ENCODE measurements at regions not wholly inside any gene's neighbourhood (a gene's known extent, or its start where the extent isn't known, plus 50 kb on each side); places are given as distances from the start of the nearest gene placed in this dataset.

- peak; percentile 14 for DNase-seq (ENCODE audit: low spot score)
Observed at GRCh38 chrX:44470816-44471215, 71.8 kb downstream of the FUNDC1 start.

GRCh38 chrX:44462850-44463249, 79.8 kb downstream of the FUNDC1 start:
- DNase-seq (ENCODE audit: low spot score): peak; percentile 6

GRCh38 chrX:44459501-44459900, 83.2 kb downstream of the FUNDC1 start:
- no peak for DNase-seq (ENCODE audit: low spot score)

- DNase-seq (ENCODE audit: low spot score): no peak
Observed at GRCh38 chrX:44456685-44457084, 86.0 kb downstream of the FUNDC1 start.

- DNase-seq (ENCODE audit: low spot score): no peak
Observed at GRCh38 chrX:44451056-44451455, 91.6 kb downstream of the FUNDC1 start.

GRCh38 chrX:44447214-44447613, 95.4 kb downstream of the FUNDC1 start:
- no peak for DNase-seq (ENCODE audit: low spot score)

- no peak for DNase-seq (ENCODE audit: low spot score)
Observed at GRCh38 chrX:44440006-44440405, 96.5 kb upstream of the EFHC2 start.

- DNase-seq (ENCODE audit: low spot score): no peak
Observed at GRCh38 chrX:44439242-44439794, 95.8 kb upstream of the EFHC2 start.

- DNase-seq (ENCODE audit: low spot score): no peak
Observed at GRCh38 chrX:44435047-44435446, 91.6 kb upstream of the EFHC2 start.

- DNase-seq (ENCODE audit: low spot score): no peak
Observed at GRCh38 chrX:44433556-44433955, 90.1 kb upstream of the EFHC2 start.

GRCh38 chrX:44432641-44433040, 89.2 kb upstream of the EFHC2 start:
- no peak for DNase-seq (ENCODE audit: low spot score)

- DNase-seq (ENCODE audit: low spot score): no peak
Observed at GRCh38 chrX:44431194-44431593, 87.7 kb upstream of the EFHC2 start.

- no peak for DNase-seq (ENCODE audit: low spot score)
Observed at GRCh38 chrX:44428989-44429627, 85.6 kb upstream of the EFHC2 start.

GRCh38 chrX:44422631-44423030, 79.2 kb upstream of the EFHC2 start:
- no peak for DNase-seq (ENCODE audit: low spot score)

GRCh38 chrX:44415639-44416386, 72.3 kb upstream of the EFHC2 start:
- DNase-seq (ENCODE audit: low spot score): no peak

GRCh38 chrX:44401151-44401550, 57.7 kb upstream of the EFHC2 start:
- DNase-seq (ENCODE audit: low spot score): no peak

- DNase-seq (ENCODE audit: low spot score): no peak
Observed at GRCh38 chrX:44400588-44400987, 57.1 kb upstream of the EFHC2 start.

- no peak for DNase-seq (ENCODE audit: low spot score)
Observed at GRCh38 chrX:44400161-44400560, 56.7 kb upstream of the EFHC2 start.

Data from iPS-NIHi11 (cell line).